ENCODE measurements at regions not wholly inside any gene's neighbourhood (a gene's known extent, or its start where the extent isn't known, plus 50 kb on each side); places are given as distances from the start of the nearest gene placed in this dataset.
"Not testable (repeated sequence)": the region's sequence is repeated elsewhere in the genome, so short reads cannot be mapped to it uniquely, and the experiment has no call there.

DNA sequence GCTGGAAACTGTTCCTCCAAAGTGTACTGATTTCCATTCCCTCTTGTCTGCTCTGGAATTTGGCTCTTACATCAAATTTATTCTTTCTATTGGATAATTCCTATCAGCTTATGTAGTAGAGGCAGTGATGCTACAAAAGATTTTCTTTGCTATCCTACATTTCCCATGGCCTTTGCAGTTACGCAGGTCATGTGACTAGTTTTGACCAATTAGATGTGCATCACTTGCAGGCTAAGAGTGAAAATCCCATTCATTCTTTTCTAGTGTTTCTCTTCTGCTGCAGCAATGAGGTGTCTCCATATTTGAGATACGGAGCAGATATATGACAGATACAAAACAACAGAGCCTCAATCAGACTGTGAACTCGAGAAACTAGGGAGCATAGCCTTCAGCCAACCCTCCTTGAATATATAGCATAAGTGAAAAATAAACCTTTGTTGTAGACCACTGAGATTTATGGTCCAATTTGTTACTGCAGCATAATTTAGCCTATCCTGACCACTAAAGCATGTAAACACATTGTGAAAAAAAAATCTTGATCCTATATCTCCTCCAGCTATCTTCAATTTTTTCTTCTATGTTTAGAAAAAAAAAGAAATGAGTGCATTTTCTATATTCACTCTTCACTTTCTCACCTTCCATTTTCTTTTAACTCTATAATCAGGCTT is 102.0 kb downstream of the HNMT start:
- DNase-seq (ENCODE audit: low read depth) = no peak
- in situ Hi-C loops (cut with HindIII; ENCODE audit: low pct_unique_long_range_greater_than_20kb, low sequenced_read_pairs) = no loop called here

DNA sequence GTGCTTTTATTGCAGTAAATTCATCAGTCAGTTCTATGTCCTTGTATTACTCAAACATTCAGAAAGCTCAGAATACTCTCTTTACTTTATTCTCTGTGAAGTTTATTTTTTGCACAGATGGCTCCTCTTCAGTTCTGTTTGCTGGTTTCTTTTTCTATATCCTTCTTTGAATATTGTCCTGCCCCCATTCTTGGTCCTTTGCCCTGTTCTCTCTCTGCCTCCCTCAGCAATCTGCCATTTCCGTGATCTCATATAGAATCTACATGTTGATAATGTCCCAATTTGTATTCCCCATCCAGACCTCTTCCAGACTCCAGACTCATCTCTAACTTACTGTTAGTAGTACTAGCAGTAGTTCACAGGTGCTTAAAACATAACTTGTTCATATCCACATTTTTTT is 102.6 kb downstream of the HNMT start:
- in situ Hi-C loops (cut with HindIII; ENCODE audit: low pct_unique_long_range_greater_than_20kb, low sequenced_read_pairs) = no loop called here
- no peak for DNase-seq (ENCODE audit: low read depth)

DNA sequence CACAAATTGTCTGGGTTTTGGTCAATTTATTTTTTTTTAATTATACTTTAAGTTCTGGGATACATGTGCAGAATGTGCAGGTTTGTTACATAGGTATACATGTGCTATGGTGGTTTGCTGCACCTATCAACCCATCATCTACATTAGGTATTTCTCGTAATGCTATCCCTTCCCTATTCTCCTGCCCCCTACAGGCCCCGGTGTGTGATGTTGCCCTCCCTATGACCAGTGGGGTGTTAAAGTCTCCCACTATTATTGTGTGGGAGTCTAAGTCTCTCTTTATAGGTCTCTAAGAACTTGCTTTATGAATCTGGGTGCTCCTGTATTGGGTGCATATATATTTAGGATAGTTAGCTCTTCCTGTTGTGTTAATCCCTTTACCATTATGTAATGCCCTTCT is 104.4 kb downstream of the HNMT start:
- in situ Hi-C loops (cut with HindIII; ENCODE audit: low pct_unique_long_range_greater_than_20kb, low sequenced_read_pairs); DNase-seq (ENCODE audit: low read depth): not testable (repeated sequence)

DNA sequence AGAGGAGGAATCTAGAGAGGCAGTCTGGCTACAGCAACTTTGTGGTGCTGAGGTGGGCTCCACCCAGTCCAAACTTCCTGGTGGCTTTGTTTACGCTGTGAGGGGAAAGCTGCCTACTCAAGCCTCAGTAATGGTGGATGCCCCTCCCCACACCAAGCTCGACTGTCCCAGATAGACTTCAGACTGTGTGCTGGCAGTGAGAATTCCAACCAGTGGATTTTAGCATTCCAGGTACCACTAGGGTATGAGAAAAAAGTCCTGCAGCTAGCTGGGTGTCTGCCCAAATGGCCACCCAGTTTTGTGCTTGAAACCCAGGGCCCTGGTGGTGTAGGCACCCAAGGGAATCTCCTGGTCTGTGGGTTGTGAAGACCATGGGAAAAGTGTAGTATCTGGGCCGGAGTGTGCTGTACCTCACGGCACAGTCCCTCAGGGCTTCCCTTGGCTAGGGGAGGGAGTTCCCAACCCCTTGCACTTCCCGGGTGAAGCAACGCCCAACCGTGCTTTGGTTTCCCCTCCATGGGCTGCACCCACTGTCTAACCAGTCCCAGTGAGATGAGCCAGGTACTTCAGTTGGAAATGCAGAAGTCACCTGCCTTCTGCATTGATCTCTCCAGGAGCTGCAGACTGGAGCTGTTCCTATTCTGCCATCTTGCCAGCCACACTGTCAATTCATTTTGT is 106.9 kb downstream of the HNMT start:
- DNase-seq (ENCODE audit: low read depth); in situ Hi-C loops (cut with HindIII; ENCODE audit: low pct_unique_long_range_greater_than_20kb, low sequenced_read_pairs): not testable (repeated sequence)

DNA sequence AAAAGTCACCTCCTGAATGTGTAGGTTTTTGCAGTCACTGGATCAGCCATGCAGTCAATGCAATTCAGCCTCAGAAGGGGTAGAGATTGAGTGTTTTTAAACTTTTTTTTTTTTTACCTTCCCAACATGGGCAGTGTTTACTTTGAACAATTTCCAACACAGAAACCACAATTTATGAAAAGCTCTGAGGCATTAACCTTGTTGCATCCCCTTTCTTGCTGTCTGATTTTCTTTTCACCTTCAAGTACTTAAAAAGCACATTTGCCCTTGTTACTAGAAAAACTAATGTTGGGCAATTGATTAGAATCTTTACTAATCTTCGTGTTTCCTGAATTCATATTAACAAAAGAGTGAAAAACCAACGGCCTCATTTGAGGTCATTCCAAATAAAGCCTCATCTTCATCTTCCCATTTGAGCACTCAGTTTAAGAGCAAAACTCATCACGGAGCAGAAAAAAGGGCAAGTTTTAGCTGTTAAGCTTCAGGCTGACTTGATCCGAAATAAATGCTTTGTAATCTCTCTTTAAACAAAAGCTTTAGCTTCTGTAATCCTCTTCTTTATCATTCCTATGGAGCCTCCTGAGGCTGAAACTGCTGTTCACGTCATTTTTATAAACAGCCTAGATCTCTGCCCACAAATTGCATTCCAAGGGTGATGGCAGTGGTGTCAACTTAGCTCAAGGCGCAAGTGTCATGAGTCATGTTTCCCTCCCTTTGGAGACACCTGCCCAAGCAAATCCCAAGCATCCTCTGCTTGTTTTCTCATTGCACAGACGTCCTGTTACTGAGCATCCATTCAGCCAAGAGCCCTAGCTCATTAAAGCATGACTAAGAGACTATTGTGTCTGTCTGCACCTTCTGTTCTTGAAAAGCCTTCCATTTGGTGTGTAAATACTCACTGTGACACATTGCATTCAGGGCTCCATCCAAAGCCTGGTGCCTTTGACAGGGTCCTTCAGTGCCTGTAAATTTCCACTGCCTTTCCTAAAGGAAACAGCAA is 107.7 kb downstream of the HNMT start:
- DNase-seq (ENCODE audit: low read depth) = peak; percentile 94
- in situ Hi-C loops (cut with HindIII; ENCODE audit: low pct_unique_long_range_greater_than_20kb, low sequenced_read_pairs) = no loop called here

DNA sequence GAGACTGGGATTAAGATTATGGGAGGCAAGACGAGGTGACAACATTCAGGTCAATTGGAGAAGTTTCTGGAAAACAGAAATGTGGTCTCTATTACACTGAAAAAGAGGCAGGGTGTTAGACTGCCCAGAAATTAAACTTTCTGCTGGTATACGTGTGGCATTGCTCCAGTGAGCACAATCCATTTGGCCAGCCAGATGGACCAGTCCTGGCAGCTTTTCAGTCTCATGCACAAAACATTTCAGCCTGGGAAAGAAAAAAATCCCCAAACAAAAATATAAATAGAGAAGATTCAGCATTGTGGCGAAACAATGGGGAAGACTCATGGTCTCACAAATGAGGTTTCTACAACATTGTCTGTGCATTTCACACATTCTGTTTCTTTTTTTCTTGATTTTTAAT is 113.9 kb downstream of the HNMT start:
- in situ Hi-C loops (cut with HindIII; ENCODE audit: low pct_unique_long_range_greater_than_20kb, low sequenced_read_pairs) = no loop called here
- no peak for DNase-seq (ENCODE audit: low read depth)

DNA sequence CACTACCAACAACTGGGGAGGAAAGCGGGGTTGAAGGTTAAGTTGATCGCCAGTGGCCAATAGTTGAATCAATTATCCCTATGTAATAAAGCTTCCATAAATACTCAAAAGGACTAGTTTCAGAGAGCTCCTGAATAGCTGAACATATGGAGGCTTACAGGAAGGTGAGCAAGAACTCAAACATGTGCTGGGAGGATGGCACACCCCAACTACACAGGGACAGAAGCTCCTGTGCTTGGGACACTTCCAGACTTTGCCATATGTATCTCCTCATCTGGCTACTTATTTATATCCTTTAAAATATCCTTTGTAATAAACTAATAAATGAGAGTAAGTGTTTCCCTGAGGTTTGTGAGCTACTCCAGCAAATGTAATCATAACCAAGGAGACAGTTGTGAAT is 115.7 kb downstream of the HNMT start:
- in situ Hi-C loops (cut with HindIII; ENCODE audit: low pct_unique_long_range_greater_than_20kb, low sequenced_read_pairs) = no loop called here
- DNase-seq (ENCODE audit: low read depth) = no peak

DNA sequence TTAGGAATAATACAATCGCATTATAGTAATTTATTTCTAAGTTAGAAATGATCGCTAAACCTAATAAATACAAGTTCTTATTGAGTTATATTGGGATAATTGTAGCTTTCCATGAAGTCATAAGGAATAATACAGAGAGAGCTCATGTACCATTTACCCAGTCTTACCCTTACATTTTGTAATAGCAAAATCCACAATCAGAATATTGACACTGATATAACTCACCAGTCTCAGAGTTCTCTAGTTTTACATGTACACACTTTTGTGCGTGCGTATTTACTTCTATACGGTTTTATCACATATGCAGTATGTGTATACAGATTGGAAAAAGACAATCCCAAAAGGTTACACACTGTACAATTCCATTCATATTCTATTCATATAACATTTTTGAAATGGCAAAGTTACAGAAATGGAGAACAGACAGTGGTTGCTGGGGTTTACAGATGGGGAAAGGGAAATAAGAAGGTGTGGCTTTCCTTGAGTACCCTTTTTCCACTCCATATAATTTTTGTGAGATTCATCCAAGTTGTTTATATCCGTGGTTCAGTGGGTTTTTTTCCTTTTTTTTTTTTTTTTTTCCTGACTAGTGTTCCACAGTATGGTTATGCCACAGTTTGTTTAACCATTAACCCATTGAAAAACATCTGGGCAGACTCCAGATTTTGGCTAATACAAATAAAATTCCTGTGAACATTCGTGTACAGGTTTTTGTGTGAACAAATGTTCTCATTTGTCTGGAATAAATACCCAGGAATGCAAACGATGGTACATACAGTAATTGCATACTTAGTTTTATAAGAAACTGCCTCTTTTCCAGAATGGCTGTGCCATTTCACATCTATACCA is 117.2 kb downstream of the HNMT start:
- in situ Hi-C loops (cut with HindIII; ENCODE audit: low pct_unique_long_range_greater_than_20kb, low sequenced_read_pairs) = no loop called here
- peak; percentile 56 for DNase-seq (ENCODE audit: low read depth)

DNA sequence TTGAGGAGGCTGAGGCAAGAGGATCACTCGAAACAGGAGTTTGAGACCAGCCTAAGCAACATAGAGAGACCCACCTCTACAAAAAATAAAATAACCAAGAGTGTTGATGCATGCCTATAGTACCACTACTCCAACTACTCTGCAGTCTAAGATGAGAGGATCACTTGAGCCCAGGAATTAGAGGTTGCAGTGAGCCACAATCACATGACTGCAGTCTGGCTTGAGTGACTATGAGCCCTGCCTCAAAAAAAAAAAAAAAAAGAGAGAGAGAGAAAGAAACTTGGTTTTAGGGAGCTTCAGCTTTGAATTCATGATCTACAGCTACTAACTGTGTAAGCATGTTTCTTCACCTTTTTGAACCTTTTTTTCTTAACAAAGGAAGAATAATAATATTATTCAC is 119.9 kb downstream of the HNMT start:
- DNase-seq (ENCODE audit: low read depth) = peak; percentile 43

DNA sequence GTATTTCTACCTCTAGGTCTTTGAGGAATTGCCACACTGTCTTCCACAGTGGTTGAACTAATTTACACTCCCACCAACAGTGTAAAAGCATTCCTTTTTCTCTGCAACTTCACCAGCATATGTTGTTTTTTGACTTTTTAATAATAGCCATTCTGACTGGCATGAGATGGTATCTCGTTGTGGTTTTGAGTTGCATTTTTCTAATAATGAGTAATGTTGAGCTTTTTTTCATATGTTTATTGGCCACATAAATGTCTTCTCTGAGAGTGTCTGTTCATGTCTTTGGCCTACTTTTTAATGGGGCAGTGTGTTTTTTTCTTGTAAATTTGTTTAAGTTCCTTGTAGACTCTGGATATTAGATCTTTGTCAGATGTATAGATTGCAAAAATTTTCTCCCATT is 121.2 kb downstream of the HNMT start:
- DNase-seq (ENCODE audit: low read depth) = peak; percentile 37
- in situ Hi-C loops (cut with HindIII; ENCODE audit: low pct_unique_long_range_greater_than_20kb, low sequenced_read_pairs) = not testable (repeated sequence)

More for the DNA sequence above, 119.9 kb downstream of the HNMT start:
- in situ Hi-C loops (cut with HindIII; ENCODE audit: low pct_unique_long_range_greater_than_20kb, low sequenced_read_pairs) = no loop called here

DNA sequence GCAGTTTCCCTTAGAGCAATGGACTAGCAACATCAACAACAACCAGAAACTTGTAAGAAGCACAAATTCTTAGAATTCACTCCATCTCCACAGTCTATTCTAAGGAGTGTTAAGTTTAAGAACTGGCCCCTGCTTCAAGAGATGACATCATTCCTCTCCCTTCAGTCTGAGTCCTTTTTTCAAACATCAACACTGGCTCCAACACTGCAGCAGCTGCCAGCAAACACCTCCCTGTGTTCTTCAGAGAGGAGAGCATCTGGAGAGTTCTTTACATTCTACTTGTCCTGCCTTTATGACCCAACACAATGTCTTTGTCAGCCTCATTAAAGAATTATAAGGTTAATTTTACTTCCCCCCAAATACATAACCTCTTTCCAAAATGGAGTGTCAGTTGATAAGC is 122.3 kb downstream of the HNMT start:
- in situ Hi-C loops (cut with HindIII; ENCODE audit: low pct_unique_long_range_greater_than_20kb, low sequenced_read_pairs) = no loop called here
- no peak for DNase-seq (ENCODE audit: low read depth)

DNA sequence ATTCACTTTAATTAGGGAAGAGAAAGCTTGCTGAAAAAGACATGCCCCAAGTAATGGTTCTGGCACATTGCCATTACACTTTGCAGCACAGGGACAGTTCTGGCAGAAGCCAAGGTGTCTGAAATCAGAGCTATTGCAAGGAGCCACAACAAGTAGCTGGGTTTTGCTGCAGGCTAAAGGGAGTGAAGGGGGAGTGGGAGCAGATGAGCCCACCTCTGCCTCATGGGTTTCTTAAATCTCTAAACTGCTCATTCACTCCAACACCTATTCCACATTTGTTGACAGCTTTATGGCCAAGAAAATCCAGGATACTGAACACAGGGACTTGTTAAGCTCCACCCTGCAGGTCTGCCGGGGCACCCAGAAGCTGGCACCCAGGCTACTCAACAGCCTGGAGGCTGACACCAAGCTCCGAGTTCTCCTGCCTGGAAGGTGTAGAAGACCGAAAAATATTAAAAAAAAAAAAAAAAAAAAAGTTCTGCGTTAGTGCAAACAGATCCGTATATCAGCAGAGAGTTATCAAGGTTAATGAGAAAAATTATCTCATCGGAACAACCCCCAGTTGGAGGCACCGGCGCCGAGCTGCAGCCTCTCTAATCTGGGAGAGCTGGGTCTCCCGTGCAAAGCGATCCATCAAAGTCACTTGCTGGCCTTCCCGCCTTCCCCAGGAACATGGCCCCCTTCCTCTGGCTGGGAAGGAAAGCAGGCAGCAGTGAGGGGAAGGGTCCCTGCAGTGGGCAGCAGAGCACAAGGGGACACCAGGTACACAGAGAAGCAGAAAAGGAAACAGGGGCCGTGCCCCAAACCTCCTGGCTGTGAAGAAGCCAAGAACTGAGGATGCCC is 123.7 kb downstream of the HNMT start:
- no peak for DNase-seq (ENCODE audit: low read depth)
- in situ Hi-C loops (cut with HindIII; ENCODE audit: low pct_unique_long_range_greater_than_20kb, low sequenced_read_pairs) = no loop called here

DNA sequence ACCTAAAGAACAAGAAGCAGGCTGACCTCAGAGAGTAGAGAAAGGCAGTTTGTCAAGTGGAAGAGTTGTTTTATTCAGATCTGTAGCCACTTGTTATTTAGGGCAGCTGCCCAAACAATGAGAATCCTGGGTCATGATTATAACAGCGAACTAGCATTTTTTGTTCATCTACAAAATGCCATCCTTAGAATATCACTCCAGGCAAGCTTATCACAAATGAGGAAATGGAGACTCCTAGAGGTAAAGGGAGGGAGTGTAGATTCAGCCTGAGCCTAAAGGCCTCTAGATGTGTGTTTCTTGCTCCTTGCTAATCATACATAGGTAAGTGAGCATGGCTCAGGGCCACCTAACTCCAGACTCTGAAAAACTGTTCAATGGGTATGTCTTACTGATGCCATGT is 126.1 kb downstream of the HNMT start:
- in situ Hi-C loops (cut with HindIII; ENCODE audit: low pct_unique_long_range_greater_than_20kb, low sequenced_read_pairs) = no loop called here
- peak; percentile 45 for DNase-seq (ENCODE audit: low read depth)

DNA sequence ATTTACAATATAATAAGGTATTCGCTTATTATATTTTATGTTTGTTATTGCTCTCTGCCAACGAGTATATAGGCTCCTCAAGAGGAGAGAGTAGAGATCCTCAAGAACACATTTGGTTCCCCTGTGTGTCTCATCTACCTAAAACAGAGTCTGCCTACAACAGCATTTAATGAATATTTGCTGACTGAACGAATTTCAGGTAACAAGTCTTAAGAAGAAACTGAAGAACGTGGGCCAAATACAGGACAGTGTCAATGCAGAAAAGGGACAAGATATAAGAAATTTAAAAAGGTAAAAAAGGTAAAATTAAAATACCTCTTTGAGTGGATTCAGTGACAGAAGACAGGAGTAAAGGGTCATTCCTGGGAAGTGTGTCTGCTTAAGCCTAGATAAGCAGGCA is 129.2 kb downstream of the HNMT start:
- no peak for DNase-seq (ENCODE audit: low read depth)
- in situ Hi-C loops (cut with HindIII; ENCODE audit: low pct_unique_long_range_greater_than_20kb, low sequenced_read_pairs) = no loop called here

DNA sequence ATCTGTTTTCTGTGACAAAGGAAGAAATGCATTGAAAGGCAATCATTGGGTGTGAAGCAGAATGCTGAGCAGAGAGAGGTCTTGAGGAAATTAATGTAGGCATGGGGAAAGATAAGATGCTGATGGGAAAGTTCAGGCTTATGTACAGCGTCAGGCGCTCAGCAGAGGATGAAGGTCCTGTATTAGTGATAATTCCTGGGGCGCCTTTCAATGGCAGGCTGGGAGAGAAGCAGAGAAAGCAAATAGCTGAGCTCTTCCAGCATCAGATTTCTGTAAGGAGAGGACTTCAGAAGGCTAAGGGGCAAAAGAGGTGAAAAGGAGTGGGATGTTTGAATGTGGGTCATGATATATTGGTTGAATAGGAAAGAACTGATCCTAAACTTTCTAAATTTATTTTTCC is 129.8 kb downstream of the HNMT start:
- DNase-seq (ENCODE audit: low read depth) = no peak
- in situ Hi-C loops (cut with HindIII; ENCODE audit: low pct_unique_long_range_greater_than_20kb, low sequenced_read_pairs) = no loop called here

DNA sequence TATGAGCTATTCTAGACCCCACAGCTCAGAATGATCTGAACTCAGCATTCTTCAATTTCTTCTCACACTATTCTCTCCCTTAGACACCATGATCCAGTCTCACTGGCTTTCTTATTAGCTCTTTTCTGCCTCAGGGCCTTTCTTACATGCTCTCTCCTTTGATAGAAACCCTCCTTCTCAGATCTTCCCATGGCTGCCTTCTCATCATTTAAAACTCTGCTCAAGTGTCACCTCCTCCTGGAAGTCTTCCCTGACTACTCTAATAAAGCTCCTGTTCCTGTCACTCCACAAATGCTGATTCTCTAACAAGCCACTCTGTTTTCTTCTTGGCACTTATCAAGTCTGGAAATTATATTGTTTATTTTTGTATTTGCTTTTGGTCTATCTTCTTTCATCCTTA is 131.1 kb downstream of the HNMT start:
- in situ Hi-C loops (cut with HindIII; ENCODE audit: low pct_unique_long_range_greater_than_20kb, low sequenced_read_pairs) = no loop called here
- no peak for DNase-seq (ENCODE audit: low read depth)

DNA sequence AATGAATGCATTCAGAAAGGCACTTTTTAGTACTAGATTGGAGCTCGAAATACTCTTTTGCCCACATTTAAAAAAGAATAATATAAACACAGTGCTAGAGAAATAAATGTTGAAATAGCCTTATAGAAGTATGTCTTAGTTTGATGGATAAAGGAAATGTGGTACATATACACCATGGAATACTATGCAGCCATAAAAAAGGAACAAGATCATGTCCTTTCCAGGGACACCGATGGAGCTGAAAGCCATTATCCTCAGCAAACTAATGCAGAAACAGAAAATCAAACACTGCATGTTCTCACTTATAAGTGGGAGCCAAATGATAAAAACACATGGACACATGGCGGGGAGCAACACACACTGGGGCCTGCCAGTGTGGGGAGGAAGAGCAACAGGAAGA is 135.0 kb downstream of the HNMT start:
- DNase-seq (ENCODE audit: low read depth); in situ Hi-C loops (cut with HindIII; ENCODE audit: low pct_unique_long_range_greater_than_20kb, low sequenced_read_pairs): not testable (repeated sequence)
